Suprapubic skin (tissue), 4 donors: ENCODE measurements at regions not wholly inside any gene's neighbourhood (a gene's known extent, or its start where the extent isn't known, plus 50 kb on each side); places are given as distances from the start of the nearest gene placed in this dataset.

ENCODE experiments used
- EP300 ChIP-seq: sonication (generic); formaldehyde crosslinking; IDR thresholded peaks from one replicate; pipeline ENCODE4 v1.6.1; 2017; ENCODE audit warnings: antibody characterized with exemption
- POLR2A ChIP-seq, 2 donors: fragments of 450-650 bp; IDR thresholded peaks; one replicate each; pipeline ENCODE4 v1.6.1; 2017; ENCODE audit warnings: antibody characterized with exemption in 2 of 2, mild to moderate bottlenecking in 2 of 2, moderate library complexity in 2 of 2
- POLR2AphosphoS5 ChIP-seq, 3 donors: sonication (generic); formaldehyde crosslinking; IDR thresholded peaks; one replicate each; pipeline ENCODE4 v1.6.1; 2017; ENCODE audit warnings: antibody characterized with exemption in 3 of 3
- TF ChIP-seq, protein P1 (sequence below), 2 donors: fragments of 200-600 bp in 1 of 2; fragments of 450-650 bp in 1 of 2; sonication (generic) in 1 of 2; IDR thresholded peaks; one replicate each; pipeline ENCODE4 v1.5.1; 2016 to 2019; ENCODE audit warnings: antibody characterized with exemption in 2 of 2, mild to moderate bottlenecking in 1 of 2, moderate library complexity in 1 of 2

GRCh38 chr5:9782826-9783560, 152.8 kb upstream of the TAS2R1 start:
- TF ChIP-seq, protein P1, sequence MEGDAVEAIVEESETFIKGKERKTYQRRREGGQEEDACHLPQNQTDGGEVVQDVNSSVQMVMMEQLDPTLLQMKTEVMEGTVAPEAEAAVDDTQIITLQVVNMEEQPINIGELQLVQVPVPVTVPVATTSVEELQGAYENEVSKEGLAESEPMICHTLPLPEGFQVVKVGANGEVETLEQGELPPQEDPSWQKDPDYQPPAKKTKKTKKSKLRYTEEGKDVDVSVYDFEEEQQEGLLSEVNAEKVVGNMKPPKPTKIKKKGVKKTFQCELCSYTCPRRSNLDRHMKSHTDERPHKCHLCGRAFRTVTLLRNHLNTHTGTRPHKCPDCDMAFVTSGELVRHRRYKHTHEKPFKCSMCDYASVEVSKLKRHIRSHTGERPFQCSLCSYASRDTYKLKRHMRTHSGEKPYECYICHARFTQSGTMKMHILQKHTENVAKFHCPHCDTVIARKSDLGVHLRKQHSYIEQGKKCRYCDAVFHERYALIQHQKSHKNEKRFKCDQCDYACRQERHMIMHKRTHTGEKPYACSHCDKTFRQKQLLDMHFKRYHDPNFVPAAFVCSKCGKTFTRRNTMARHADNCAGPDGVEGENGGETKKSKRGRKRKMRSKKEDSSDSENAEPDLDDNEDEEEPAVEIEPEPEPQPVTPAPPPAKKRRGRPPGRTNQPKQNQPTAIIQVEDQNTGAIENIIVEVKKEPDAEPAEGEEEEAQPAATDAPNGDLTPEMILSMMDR (IDR thresholded peaks at IDR 0.05), result no peak
- TF ChIP-seq POLR2A (IDR thresholded peaks at IDR 0.05), result no peak
- no peak for TF ChIP-seq POLR2AphosphoS5 (IDR thresholded peaks at IDR 0.05)
- TF ChIP-seq EP300, result no peak
